H1 (cell line): ENCODE measurements at regions not wholly inside any gene's neighbourhood (a gene's known extent, or its start where the extent isn't known, plus 50 kb on each side); places are given as distances from the start of the nearest gene placed in this dataset.

Experiments
- CTCF ChIA-PET: fragments of 300-600 bp; sonication (Branson Sonifier 250); formaldehyde crosslinking; loops from one replicate; lab custom pipeline; 2021; ENCODE audit not compliant: partially characterized antibody; lab: Charles Lee
- POLR2A ChIA-PET: fragments of 300-600 bp; sonication (Branson Sonifier 250); formaldehyde crosslinking; loops from one replicate; lab custom pipeline; 2021; ENCODE audit warnings: inconsistent platforms; ENCODE audit not compliant: partially characterized antibody; lab: Charles Lee
- DNase-seq, 2 experiments: peaks; one replicate each; pipeline versions ENCODE4 v3.0.0 to v3.0.0-alpha.2; 2010 to 2022; ENCODE audit warnings: low spot score in 2 of 2, low read depth in 1 of 2, mixed read lengths in 1 of 2
- FAIRE-seq: peaks from 2 replicates; lab custom pipeline; 2011; peaks lifted over from hg19 to GRCh38; lab: Jason Lieb, UNC
- H2AFZ ChIP-seq: 2 replicates; pipeline ENCODE4 v1.8.1; 2012; ENCODE audit warnings: low read length, inconsistent platforms
- H2AK5ac ChIP-seq: 2 replicates; pipeline ENCODE4 v1.6.1; 2013; ENCODE audit warnings: low read depth, low read length
- H2BK120ac ChIP-seq: replicated peaks from 2 replicates; pipeline ENCODE3; 2013; ENCODE audit warnings: low read depth, low read length, inconsistent platforms
- H2BK12ac ChIP-seq: 2 replicates; pipeline ENCODE4 v1.6.1; 2013; ENCODE audit warnings: low read depth, low read length
- H2BK15ac ChIP-seq: 2 replicates; pipeline ENCODE4 v1.6.1; 2013; ENCODE audit warnings: low read length
- H2BK20ac ChIP-seq: 2 replicates; pipeline ENCODE4 v1.6.1; 2013; ENCODE audit warnings: low read length
- H2BK5ac ChIP-seq: 2 replicates; pipeline ENCODE4 v1.6.1; 2013; ENCODE audit warnings: low read depth, low read length
- H3K14ac ChIP-seq: 2 replicates; pipeline ENCODE4 v1.6.1; 2013; ENCODE audit warnings: inconsistent platforms; ENCODE audit not compliant: insufficient read length
- H3K18ac ChIP-seq: 2 replicates; pipeline ENCODE4 v1.6.1; 2013; ENCODE audit warnings: low read length; ENCODE audit errors: extremely low read depth
- H3K23ac ChIP-seq: 2 replicates; pipeline ENCODE4 v1.6.1; 2013; ENCODE audit warnings: inconsistent platforms; ENCODE audit not compliant: insufficient read length
- H3K23me2 ChIP-seq: 2 replicates; pipeline ENCODE4 v1.6.1; 2013; ENCODE audit warnings: low read depth, low read length
- H3K27ac ChIP-seq: 2 replicates; pipeline ENCODE4 v1.6.1; 2011; ENCODE audit warnings: low read depth, low read length, inconsistent platforms
- H3K27me3 ChIP-seq, 4 experiments: replicated peaks in 1 of 4; 1 replicate in 1 of 4; 2 replicates in 3 of 4; pipeline versions ENCODE4 v1.6.1 to v1.8.1; 2011 to 2013; ENCODE audit warnings: low read length in 3 of 4, mild to moderate bottlenecking in 3 of 4, inconsistent platforms in 2 of 4, mixed read lengths in 2 of 4, moderate library complexity in 1 of 4; ENCODE audit not compliant: control insufficient read depth in 3 of 4, insufficient read depth in 3 of 4; ENCODE audit errors: extremely low read depth in 1 of 4
- H3K36me3 ChIP-seq, 4 experiments: 2 replicates each; pipeline versions ENCODE4 v1.6.1 to v1.8.1; 2011 to 2013; ENCODE audit warnings: mild to moderate bottlenecking in 4 of 4, low read length in 3 of 4, moderate library complexity in 2 of 4, control low read depth in 1 of 4, inconsistent platforms in 1 of 4; ENCODE audit not compliant: insufficient read depth in 4 of 4, control insufficient read depth in 2 of 4
- H3K4ac ChIP-seq: replicated peaks from 2 replicates; pipeline ENCODE3; 2013; ENCODE audit warnings: low read length, low read depth, mixed read lengths, inconsistent platforms; ENCODE audit not compliant: insufficient read length
- H3K4me1 ChIP-seq, 4 experiments: replicated peaks in 1 of 4; 1 replicate in 1 of 4; 2 replicates in 3 of 4; pipeline versions ENCODE4 v1.6.1 to v1.8.1; 2011 to 2013; ENCODE audit warnings: low read length in 3 of 4, inconsistent platforms in 2 of 4, mixed read lengths in 1 of 4; ENCODE audit not compliant: insufficient read depth in 4 of 4, control insufficient read depth in 3 of 4
- H3K4me2 ChIP-seq, 2 experiments: 2 replicates each; pipeline versions ENCODE4 v1.6.1 to v1.8.1; 2011 to 2013; ENCODE audit warnings: low read depth in 2 of 2, low read length in 2 of 2, control low read depth in 1 of 2, inconsistent platforms in 1 of 2, mild to moderate bottlenecking in 1 of 2; ENCODE audit not compliant: insufficient read depth in 1 of 2
- H3K4me3 ChIP-seq, 4 experiments: fragments of 200-600, 300-600 bp in 1 of 4; sonication (generic), shearing (Covaris generic), sonication (Bioruptor Twin) in 1 of 4; 2 replicates each; pipeline versions ENCODE4 v1.5.1 to v1.8.1; 2011 to 2016; ENCODE audit warnings: low read length in 4 of 4, low read depth in 3 of 4, control low read depth in 2 of 4, inconsistent platforms in 2 of 4, mild to moderate bottlenecking in 2 of 4, mixed read lengths in 1 of 4, moderate library complexity in 1 of 4; ENCODE audit not compliant: insufficient read depth in 2 of 4; ENCODE audit errors: extremely low read depth in 1 of 4
- H3K56ac ChIP-seq: replicated peaks from 2 replicates; pipeline ENCODE3; 2013; ENCODE audit warnings: low read depth, mild to moderate bottlenecking, mixed read lengths, low read length, inconsistent platforms; ENCODE audit not compliant: insufficient read length
- H3K79me1 ChIP-seq: 2 replicates; pipeline ENCODE4 v1.6.1; 2013; ENCODE audit warnings: low read depth, low read length, control low read depth
- H3K79me2 ChIP-seq, 2 experiments: 2 replicates each; pipeline versions ENCODE4 v1.6.1 to v1.8.1; 2012 to 2013; ENCODE audit warnings: low read length in 2 of 2, mild to moderate bottlenecking in 2 of 2, inconsistent platforms in 1 of 2; ENCODE audit not compliant: insufficient read depth in 2 of 2, control insufficient read depth in 1 of 2
- H3K9ac ChIP-seq, 4 experiments: replicated peaks in 1 of 4; 1 replicate in 1 of 4; 2 replicates in 3 of 4; pipeline versions ENCODE4 v1.6.1 to v1.8.1; 2011 to 2013; ENCODE audit warnings: low read depth in 3 of 4, low read length in 3 of 4, control low read depth in 2 of 4, mild to moderate bottlenecking in 2 of 4, moderate library complexity in 2 of 4, inconsistent platforms in 1 of 4; ENCODE audit errors: extremely low read depth in 1 of 4
- H3K9me3 ChIP-seq, 2 experiments: 2 replicates each; pipeline versions ENCODE4 v1.6.1 to v1.8.1; 2012 to 2013; ENCODE audit warnings: mild to moderate bottlenecking in 2 of 2, moderate library complexity in 2 of 2, control low read depth in 1 of 2, inconsistent platforms in 1 of 2, low read depth in 1 of 2, low read length in 1 of 2, mixed read lengths in 1 of 2; ENCODE audit not compliant: insufficient read depth in 2 of 2
- H4K20me1 ChIP-seq, 2 experiments: replicated peaks in 1 of 2; 2 replicates each; pipeline versions ENCODE3 to v1.8.1; 2011 to 2013; ENCODE audit warnings: inconsistent platforms in 2 of 2, low read length in 2 of 2, mild to moderate bottlenecking in 1 of 2; ENCODE audit not compliant: insufficient read depth in 2 of 2, control insufficient read depth in 1 of 2
- H4K5ac ChIP-seq: 2 replicates; pipeline ENCODE4 v1.6.1; 2013; ENCODE audit warnings: low read length, low read depth, mixed read lengths, inconsistent platforms; ENCODE audit not compliant: insufficient read length
- H4K8ac ChIP-seq: 2 replicates; pipeline ENCODE4 v1.8.0; 2013; ENCODE audit warnings: mild to moderate bottlenecking, moderate library complexity, low read length, inconsistent platforms; ENCODE audit not compliant: insufficient read depth; ENCODE audit errors: extremely low read depth
- H4K91ac ChIP-seq: replicated peaks from 2 replicates; pipeline ENCODE3; 2013; ENCODE audit warnings: low read length, mixed read lengths, inconsistent platforms; ENCODE audit not compliant: insufficient read length
- BACH1 ChIP-seq: IDR thresholded peaks from 2 replicates; pipeline ENCODE4 v1.6.1; 2012; ENCODE audit warnings: low read length, improper control_type of control experiment
- CHD2 ChIP-seq: IDR thresholded peaks from 2 replicates; pipeline ENCODE4 v1.6.1; 2012; ENCODE audit warnings: low read length, improper control_type of control experiment
- EP300 ChIP-seq, 2 experiments: IDR thresholded peaks; 1 replicate in 1 of 2; 2 replicates in 1 of 2; pipeline ENCODE4 v1.6.1; 2011 to 2012; ENCODE audit warnings: low read depth in 2 of 2, low read length in 2 of 2, mild to moderate bottlenecking in 2 of 2, borderline replicate concordance in 1 of 2, inconsistent platforms in 1 of 2, moderate library complexity in 1 of 2
- FOSL1 ChIP-seq: IDR thresholded peaks from 2 replicates; pipeline ENCODE4 v1.6.1; 2011; ENCODE audit warnings: mild to moderate bottlenecking, low read depth, low read length, moderate library complexity; ENCODE audit not compliant: insufficient read depth
- GABPA ChIP-seq: IDR thresholded peaks from 2 replicates; pipeline ENCODE4 v1.6.1; 2011; ENCODE audit warnings: mild to moderate bottlenecking, low read length, moderate library complexity, borderline replicate concordance; ENCODE audit not compliant: insufficient read depth
- JUN ChIP-seq: IDR thresholded peaks from 2 replicates; pipeline ENCODE4 v1.6.1; 2011; ENCODE audit warnings: low read depth, mild to moderate bottlenecking, improper control_type of control experiment, low read length
- KDM4A ChIP-seq: IDR thresholded peaks from one replicate; pipeline ENCODE4 v1.7.1; 2012; ENCODE audit warnings: low read depth, mild to moderate bottlenecking, moderate library complexity, low read length, inconsistent platforms; ENCODE audit not compliant: severe bottlenecking
- NANOG ChIP-seq: IDR thresholded peaks from 2 replicates; pipeline ENCODE4 v1.6.1; 2011; ENCODE audit warnings: low read length, low read depth, mild to moderate bottlenecking, inconsistent platforms; ENCODE audit not compliant: insufficient read depth, poor library complexity, severe bottlenecking
- RXRA ChIP-seq: IDR thresholded peaks from 2 replicates; pipeline ENCODE4 v1.6.1; 2011; ENCODE audit warnings: low read depth, mild to moderate bottlenecking, low read length, moderate library complexity; ENCODE audit not compliant: insufficient read depth
- SIN3A ChIP-seq, 2 experiments: IDR thresholded peaks in 1 of 2; conservative IDR thresholded peaks in 1 of 2; 2 replicates each; pipeline ENCODE4 v1.6.1; 2011 to 2012; ENCODE audit warnings: low read length in 2 of 2, improper control_type of control experiment in 1 of 2, low read depth in 1 of 2, mild to moderate bottlenecking in 1 of 2
- SIRT6 ChIP-seq: IDR thresholded peaks from one replicate; pipeline ENCODE4 v1.7.1; 2012; ENCODE audit warnings: low read length, inconsistent platforms
- TCF12 ChIP-seq: IDR thresholded peaks from 2 replicates; pipeline ENCODE4 v1.6.1; 2011; ENCODE audit warnings: low read depth, mild to moderate bottlenecking, low read length
- WGBS, 2 experiments: shearing (Covaris generic) in 1 of 2; methylation state at CpG; one replicate each; pipeline versions ENCODE4 v1.1.6 to v1.1.7; 2013 to 2015; ENCODE audit warnings: low lambda C conversion rate in 2 of 2, mixed read lengths in 2 of 2, inconsistent platforms in 1 of 2, low coverage in 1 of 2, missing lambda C conversion rate in 1 of 2; ENCODE audit not compliant: insufficient replicate concordance in 2 of 2, insufficient coverage in 1 of 2, insufficient read length in 1 of 2; ENCODE audit errors: extremely low coverage in 1 of 2, missing lambda C conversion rate in 1 of 2; 5-methylcytosine and 5-hydroxymethylcytosine counted together
- TF ChIP-seq, protein P1 (sequence below): IDR thresholded peaks from 2 replicates; pipeline ENCODE4 v1.6.1; 2011; ENCODE audit warnings: low read length, improper control_type of control experiment

DNA sequence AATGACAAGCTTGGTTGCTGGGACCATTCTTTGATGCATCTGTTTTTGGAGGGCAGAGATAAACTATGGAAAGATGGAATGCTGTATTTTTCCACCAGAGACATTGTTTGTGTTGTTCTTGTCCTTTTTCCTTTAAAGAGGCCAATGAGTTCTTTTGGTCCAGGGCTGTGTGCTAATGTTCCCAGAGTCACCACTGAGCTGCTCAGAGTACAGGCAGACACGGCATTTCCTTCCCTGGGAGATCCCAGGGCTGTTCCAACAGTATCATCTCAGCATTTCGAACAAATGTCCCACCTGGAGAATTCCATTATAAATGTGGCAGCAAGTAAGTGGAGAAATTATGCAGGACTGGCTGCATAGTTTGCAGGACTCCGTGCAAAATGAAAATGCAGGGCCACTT is 190.6 kb downstream of the IL20RB start:
- Histone ChIP-seq H3K4me2 (no peak overlapping the region), H2BK15ac (no peak overlapping the region), H2AFZ (no peak overlapping the region), H3K23me2 (no peaks in the 10 kb centered on the region; the same call in 1 of the 2 replicates), H2AK5ac (no peak overlapping the region), H4K91ac (no peak overlapping the region), H3K79me2 (no peaks in the 10 kb centered on the region), H3K23ac (no peak overlapping the region), H3K9me3 (no peaks in the 10 kb centered on the region), H3K4me1 (peaks cover 0 to 8% (median 5%) of the 10 kb centered on the region in 4 experiments; a peak in 4 of 7 replicates), H3K18ac (no peak overlapping the region), H2BK20ac (no peak overlapping the region), H3K79me1 (no peaks in the 10 kb centered on the region), H4K20me1 (no peaks in the 10 kb centered on the region), H3K27ac (no peak overlapping the region), H3K56ac (no peak overlapping the region), H2BK12ac (no peak overlapping the region), H3K36me3 (no peaks in the 10 kb centered on the region), H3K9ac (no peak overlapping the region), H4K5ac (no peak overlapping the region), H3K14ac (no peak overlapping the region), H3K4ac (no peak overlapping the region), H2BK120ac (no peak overlapping the region), H3K4me3 (no peak overlapping the region), H2BK5ac (no peak overlapping the region), H4K8ac (no peak overlapping the region), H3K27me3 (no peaks in the 10 kb centered on the region)
- DNase-seq (no peak), FAIRE-seq (no peak)
- 97% methylated on average over 3 of the region's 3 CpGs; no CpG with 5 or more reads in 1 of the 2 experiments for WGBS, 2 experiments
- CTCF ChIA-PET = interaction anchor here (1.1 to 2.7 kb wide), 3 partner anchors 27 to 103 kb away, joined by 3 to 13 read pairs (median 4); no protein-coding TSS in a partner anchor
- POLR2A ChIA-PET = interaction anchor here (0.6 kb wide), 1 partner anchor 542 kb away, joined by 3 read pairs; no protein-coding TSS in a partner anchor
- TF ChIP-seq GABPA = no peak
- TF ChIP-seq SIN3A (conservative IDR thresholded peaks at IDR 0.05 in 1 of 2, IDR thresholded peaks at IDR 0.05 in 1 of 2; ENCODE audit: low read depth in 1 of 2, low read length in 2 of 2) = no peak
- no peak for TF ChIP-seq RXRA
- no peak for TF ChIP-seq FOSL1
- TF ChIP-seq SIRT6 = no peak
- no peak for TF ChIP-seq BACH1
- TF ChIP-seq NANOG = no peak
- TF ChIP-seq, protein P1, sequence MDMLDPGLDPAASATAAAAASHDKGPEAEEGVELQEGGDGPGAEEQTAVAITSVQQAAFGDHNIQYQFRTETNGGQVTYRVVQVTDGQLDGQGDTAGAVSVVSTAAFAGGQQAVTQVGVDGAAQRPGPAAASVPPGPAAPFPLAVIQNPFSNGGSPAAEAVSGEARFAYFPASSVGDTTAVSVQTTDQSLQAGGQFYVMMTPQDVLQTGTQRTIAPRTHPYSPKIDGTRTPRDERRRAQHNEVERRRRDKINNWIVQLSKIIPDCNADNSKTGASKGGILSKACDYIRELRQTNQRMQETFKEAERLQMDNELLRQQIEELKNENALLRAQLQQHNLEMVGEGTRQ = no peak
- no peak for TF ChIP-seq JUN
- TF ChIP-seq KDM4A = no peak
- TF ChIP-seq CHD2 = no peak
- TF ChIP-seq TCF12 = no peak
- TF ChIP-seq EP300 (IDR thresholded peaks at IDR 0.05; ENCODE audit: borderline replicate concordance in 1 of 2, low read depth in 2 of 2, low read length in 2 of 2) = no peak
